GM21528 (cell line): ENCODE measurements at regions not wholly inside any gene's neighbourhood (a gene's known extent, or its start where the extent isn't known, plus 50 kb on each side); places are given as distances from the start of the nearest gene placed in this dataset.

Source experiments
- ATAC-seq: cut with Tn5 transposase; IDR thresholded peaks from one replicate; pipeline ENCODE4 v1.9.1; 2021; ENCODE audit warnings: mild to moderate bottlenecking, moderate library complexity; ENCODE audit not compliant: unreplicated experiment, low FRiP score

DNA sequence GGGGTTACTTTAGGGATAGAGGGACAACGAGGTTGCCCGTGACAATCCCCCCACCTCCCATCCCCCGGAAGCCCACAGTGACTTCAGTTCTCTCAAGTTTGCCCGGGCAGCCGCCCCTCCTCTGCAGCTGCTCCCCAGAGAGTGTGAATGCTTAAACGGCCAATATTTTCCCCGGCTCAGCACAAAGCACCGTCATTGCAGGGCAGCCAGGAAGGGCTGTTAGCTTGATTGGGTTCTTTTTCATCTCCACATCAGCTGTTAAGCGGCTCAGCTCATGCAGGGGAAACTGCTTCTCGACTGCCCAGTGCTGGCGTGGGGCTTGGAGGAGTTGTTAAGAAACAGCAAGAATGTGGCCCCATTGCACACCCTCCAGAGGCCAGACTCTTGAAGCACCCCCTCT lies 120.5 kb upstream of the NCOR2 start:
- ATAC-seq = no peak

DNA sequence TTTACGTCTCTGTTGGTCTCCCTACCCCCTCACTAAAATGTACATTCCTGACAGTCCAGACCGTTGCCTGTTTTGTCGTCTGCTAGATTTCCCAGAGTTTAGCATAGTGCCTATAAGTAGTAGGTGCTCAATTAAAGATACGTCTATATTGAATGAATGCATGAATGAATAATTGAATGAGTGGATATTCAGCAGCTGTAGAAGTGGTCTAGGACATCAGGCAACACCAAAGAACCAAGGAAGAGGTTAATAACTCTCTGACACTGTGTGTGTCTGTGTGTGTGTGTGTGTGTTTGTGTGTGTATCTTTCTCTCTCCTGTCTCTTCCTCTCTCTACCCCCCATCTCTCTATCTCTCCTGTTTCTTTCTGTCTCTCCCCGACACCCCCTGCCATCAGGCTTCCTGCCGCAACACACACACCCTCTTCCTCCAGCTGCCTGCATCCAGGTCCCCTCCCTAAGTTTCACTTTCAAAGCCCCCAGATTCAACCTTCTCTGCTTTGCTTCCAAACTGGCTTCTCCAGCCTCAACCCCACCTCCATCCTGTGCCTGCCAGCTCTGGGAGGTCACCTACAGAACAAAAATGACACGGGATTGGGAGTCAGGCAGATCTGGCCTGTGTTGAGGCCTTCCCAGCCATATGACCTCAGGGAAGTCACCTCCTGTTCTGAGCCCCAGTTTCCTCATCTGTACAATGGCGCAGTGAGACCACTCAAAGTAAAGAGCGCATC lies 119.9 kb upstream of the NCOR2 start:
- ATAC-seq = no peak

DNA sequence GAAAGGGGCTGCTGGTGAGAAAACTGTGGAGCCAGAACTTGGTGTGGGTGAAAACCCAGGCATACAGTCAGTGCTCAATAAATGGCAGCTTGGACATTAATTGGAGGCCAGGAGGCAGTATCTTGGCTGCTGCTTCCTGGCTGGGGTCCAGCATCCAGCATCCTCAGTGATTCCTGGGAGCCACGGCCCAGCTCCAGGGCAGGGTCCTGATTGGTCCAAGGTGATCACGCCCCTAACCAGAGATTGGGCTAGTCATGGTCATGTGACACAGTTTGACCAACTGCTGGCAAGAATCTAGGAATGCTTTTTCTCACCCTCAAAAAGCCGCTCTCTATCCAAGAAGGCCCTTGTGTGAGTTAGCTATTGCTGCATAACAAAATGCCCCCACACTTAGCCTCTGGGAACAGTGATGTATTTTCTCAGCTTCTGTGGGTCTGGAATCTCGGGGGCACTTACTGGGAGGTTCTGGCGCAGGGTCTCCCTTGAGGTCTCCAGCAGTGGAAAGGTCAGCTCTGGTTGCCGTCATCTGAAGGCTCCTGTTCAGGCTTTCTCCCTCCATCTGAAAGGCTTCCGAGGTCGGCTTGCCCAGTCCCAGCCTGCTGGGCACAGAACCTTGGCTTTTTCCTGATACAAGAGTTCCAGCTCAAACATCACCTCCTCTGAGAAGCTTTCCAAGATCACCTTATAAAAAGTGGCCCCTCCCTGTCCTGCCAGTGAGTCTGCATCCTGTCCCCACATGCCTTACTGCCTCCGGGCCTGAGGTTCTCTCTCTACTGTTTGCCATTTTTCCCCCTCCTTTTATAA lies 119.2 kb upstream of the NCOR2 start:
- no peak for ATAC-seq

DNA sequence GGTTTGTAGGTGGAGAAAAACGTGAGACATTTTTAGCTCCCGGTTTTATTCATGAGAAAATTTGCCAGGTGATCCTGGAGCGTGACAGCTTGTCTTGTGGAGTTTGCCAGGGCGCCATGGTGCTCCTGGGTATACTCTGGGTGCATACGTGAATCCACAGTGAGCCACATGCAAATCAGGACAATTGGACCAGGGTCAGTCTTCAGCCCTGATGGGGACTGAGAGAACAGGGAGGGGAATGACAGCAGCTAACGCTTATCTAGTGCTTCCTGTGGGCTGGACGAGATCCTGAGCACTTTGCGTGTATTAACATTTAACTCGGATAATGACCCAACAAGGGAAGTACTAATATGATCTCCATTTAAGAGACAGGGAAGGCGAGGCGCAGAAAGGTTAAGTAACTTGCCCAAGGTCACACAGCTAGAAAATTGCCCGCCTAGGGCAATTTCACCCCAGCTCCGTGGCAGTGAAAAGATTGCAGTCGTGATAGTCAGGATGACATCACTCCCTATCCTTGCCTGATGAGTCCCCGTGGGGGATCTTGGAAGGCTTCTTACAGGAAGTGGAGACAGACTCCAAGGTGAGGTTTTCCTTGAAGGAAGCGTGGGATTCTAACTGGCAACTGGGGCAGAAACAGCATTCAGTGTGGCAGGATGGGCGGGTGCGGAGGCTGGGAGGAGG lies 118.4 kb upstream of the NCOR2 start:
- ATAC-seq = no peak

DNA sequence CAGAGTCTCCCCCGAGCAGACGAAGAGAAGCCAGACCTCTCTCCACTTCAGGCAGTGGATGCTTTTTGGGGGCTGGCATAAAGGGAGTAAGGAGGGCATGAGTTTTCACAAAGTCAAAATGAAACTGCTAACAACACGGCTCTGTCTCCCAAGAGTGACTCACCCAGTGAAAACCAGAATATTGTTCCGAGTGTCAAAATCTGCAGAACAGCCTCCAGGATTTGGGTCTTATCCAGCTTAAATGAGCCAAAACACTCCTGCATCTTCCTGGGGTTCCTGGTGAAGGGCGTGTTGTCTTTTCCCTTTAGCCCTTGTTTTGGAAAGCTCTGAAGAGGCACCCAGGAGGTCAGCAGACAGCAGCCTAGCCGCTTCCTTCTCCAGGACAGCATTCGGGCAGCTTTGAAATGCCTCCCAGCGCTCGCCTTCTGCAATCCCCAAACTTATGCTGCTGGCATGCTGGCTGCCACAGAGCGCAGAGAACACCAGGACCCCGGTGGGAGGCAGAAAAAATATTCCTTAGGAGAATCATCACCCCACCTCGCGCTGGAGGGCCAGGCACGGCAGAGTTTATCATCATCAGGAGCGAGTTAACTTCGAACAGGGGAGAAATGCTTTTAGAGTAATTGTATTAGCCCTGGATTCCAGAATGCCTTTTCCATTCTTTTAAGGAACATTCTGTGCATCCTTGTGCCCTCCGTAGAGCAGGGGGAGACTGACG lies 117.7 kb upstream of the NCOR2 start:
- no peak for ATAC-seq

DNA sequence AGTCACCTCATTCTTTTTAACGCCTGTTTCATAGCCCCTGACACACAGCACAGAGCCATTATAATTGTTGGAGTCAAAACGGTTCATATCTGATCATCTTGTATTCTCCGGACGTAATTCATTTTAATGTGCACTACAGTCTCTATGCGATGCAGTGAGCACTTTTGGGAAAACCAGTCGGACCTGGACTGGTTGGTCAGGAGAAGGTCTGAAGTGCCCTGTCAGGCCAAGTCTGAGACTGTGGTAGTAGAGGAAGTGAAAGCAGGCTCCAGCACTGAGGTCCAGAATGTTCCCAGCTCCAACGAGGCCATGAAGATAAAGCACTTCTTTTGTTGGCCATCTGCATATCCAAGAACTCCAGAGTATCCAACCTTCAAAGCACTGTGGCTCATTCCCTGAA lies 117.1 kb upstream of the NCOR2 start:
- ATAC-seq = no peak

DNA sequence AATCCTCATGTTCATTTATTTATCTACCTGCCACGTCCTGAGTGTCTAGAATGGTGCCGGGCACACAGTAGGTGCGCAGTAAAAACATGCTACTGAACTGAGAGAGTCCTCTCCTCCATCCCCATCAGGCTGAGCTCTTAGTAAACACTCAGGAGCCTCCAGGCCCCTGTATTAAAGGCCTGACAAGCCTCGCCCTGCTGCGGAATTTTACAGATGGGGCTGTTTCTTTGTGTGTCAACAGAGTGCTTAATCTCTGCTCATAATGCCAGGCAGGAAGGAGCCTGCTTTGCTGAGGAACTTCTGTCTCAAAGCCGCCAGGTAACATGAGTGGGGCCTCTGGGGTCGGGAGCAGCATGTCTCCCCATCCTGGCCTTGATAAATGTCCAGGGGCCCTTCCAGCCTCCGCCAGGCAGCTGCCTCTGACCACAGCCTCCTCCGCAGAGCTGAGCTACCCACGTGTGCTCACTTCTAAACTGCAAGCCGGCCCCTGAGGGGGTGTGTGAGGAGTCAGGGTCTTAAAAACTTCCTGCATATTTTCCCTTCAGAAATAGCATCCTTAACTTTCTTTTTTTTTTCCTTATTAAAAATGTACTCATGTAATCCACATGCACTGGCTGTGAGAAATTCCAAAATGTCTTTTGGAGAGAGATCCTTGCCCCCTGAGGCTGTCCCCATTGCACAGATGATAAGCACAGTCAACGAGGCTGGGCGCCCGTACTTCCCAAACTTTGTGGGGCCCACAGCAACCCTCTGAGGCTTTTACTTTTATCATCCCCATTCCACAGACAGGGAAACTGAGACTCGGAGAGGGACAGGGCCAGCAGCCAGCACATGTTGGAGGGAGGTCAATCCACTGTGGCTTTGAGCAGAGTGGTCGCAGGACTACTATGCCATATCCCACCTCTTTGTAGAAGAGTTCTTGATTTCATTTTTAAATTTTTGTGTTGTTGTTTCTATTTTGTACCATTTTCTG lies 116.0 kb upstream of the NCOR2 start:
- no peak for ATAC-seq

DNA sequence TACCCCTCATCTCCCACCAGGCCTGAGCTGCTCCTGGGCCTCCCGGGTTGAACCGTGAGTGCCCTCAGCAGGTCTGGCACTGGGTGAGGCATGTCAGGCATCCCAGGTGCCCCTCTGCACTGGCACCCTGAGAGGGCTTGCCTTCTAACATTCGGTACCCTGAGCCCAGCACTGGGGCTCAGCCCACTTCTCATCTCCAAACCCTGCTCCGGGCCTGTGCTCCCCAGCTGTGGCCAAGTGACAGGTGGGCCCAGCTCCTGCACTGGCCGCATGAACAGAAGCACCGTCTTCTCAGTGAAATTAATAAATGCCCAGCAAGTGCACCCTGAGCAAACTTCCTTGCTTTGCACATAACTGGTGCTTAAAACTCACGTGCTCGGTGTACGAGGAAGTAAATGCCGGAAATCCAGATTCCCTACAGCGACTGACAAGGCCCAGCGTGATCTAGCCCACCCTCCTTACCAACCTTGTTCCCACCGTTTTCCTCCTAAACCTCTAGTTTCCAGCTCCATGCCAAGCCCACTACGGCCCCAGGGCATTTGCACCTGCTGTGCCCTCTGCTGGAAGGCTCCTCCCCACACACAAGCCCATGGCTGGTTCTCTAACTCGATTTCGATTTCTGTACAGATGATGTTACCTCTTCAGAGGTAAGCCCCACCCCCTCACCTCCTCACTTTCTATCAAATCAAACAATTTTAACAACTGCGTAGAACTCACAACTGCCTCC lies 115.2 kb upstream of the NCOR2 start:
- no peak for ATAC-seq

DNA sequence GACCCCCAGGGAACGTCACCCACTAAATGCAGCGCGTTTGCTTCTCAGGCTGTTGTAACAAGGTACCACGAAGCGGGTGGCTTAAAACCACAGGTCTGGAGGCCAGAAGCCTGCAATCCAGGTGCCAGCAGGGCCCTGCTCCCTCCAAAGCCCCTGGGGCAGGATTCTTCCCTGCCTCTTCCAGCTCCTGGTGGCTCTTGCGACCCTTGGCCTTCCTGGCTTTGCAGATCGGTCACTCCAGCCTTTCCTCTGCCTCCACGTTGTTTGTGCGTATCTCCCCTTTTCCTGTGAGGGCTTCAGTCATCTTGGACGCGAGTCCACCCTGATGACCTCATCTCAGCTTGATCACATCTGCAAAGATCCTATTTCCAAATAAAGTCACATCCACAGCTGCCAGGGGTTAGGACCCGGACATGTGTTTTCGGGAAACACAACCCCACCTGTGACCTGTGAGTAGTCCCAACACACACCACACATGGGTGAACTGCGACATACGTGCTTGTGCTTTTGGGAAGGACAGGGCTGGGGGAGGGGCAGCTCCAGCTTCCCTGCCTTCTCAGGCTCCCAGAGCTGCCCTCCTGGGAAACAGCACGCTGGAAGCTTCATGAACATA lies 114.5 kb upstream of the NCOR2 start:
- no peak for ATAC-seq

DNA sequence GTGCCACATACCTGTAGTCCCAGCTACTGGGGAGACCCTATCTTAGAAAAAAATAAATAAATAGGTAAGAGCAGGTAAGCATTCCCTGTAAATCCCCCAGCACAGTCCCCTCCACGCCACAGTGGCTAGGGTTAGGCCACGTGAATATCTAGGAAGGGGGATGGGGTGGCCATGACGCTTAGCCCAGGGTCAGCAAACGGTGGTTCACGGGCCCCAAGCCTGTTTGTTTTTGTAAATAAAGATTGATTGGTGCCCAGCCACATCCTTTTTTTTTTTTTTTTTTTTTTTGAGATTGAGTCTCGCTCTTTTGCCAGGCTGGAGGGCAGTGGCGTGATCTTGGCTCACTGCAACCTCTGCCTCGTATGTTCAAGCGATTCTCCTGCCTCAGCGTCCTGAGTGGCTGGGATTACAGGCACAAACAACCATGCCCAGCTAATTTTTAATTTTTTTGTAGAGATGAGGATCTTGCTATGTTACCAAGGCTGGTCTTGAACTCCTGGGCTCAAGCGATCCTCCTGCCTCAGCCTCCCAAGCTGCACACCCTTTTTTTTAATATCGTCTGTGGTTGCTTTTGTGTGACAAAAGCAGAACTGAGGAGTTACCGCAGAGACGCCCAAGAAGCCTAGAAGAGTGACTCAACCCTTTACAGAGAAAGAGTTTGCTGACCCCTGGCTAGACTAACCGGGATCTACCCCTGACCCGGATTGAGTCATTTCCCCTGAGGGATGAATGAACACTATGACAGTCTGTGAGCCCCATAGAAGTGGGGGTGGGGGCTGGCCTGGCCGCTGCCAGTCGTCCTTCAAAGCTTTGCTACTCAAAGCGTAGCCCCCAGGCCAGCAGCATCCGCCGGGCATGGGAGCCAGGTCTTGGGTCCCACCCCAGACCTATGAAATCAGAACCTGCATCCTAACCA lies 113.7 kb upstream of the NCOR2 start:
- no peak for ATAC-seq

DNA sequence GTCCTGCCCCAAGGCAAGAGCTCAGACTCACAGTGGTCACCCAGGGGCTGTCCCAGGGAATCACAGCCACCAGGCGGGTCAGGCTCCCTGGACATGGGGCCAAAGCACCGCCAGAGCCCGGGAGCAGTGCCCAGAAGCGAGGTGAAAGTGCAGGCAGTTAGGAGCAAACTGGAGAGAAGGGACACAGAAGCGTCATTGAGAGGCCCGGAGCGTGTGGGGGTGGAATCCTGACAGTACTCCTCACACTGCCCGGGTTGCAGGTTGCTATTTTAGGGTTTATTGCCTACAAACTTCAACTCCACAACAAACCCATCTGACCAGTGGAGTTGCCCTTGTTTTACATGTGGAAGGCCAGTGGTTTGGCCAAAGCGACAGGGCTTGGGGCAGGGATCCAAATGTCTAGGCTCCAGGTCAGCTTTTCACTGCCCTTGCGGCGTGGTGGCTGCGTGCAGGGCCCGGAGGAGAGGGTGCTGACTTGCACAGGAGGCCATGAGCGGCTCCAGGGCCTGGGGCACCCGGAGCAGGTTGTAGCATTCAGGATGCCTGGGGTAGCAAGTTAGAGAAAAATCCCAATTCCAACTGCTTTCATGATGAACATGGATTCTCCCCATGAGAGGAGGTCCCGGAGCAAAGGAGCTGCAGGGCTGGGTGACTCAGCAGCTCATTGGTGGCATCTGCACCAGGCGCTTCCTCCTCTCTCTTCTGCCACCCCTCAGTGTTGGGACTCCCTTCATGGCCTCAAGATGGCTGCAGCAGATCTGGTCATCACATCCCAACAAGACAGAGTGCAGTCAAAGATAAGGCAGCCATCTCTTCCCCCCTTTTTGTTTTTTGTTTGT lies 112.3 kb upstream of the NCOR2 start:
- no peak for ATAC-seq

DNA sequence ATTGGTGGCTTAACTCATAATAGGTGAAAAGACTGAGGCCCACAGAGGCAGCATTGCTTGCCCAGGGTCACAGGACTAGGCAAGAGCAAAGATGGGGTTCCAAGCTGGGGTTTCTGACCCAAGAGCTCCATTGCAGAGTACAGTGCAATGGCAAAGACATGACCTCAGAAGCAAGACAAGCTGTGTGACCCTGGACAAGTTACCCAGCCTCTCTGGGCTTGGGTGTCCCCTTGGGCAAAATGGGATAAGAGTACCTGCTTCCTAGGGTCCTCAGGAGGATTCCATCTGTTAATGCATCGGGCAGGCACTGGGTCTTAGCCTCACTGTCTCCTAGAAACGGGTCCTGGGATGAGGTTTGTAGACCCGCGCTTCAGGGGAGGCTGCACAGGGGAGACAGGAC lies 111.6 kb upstream of the NCOR2 start:
- no peak for ATAC-seq

DNA sequence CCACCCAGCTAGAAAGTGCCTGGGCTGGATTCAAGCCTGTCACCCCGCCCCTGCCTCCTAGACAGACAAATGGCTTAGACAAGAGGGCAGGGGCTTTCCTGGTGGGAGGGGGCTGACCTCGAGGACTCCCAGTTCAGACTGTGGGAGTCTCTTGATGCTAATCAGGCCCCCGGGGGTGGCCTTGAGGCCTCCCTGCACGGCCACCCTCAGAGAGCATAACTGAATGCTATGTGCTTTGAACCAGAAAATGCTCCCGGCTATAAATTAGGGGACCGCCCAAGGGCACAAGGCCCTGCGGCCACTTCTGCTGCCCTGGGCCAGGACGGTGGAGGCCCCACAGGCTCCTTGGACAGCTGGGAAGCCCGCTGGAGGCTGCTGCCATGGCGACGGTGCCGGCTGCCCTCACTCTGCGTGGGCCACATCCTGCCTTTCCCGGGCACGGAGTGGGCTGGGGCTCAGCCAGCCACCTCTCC lies 111.0 kb upstream of the NCOR2 start:
- ATAC-seq = no peak

DNA sequence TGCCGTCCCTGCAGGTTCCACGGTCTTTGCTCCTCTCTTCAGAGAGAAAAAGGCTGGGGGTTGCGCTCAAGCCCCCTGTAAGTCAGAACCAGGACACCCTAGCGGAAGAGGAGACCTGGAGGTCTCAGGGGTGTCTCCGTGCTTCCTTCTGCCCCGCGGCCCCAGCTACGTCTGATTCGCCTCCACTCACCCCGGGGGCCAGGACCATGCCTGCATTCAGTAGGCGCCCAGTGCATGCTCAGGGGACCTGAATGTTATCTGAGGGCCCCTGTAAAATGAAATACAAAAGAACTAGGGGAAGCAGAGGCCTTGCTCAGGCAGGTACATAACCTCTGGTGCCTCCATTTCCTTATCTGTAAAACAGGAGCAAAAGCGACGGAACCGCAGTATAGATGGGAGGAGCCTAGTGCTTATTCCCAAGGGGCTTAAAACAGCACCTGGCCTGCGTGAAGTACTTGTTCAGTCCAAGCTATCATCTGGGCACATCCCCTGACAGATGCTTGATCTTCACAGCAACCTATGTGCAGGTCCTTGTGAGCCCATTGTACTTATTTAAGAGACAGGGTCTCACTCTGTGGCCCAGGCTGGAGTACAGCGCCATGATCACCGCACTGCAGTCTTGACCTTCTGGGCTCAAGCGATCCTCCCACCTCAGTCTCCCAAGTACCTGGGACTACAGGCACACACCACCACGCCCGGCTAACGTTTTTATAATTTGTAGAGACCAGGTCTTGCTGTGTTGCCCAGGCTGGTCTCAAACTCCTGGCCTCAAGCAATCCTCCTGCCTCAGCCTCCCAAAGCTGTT lies 110.3 kb upstream of the NCOR2 start:
- ATAC-seq = no peak

DNA sequence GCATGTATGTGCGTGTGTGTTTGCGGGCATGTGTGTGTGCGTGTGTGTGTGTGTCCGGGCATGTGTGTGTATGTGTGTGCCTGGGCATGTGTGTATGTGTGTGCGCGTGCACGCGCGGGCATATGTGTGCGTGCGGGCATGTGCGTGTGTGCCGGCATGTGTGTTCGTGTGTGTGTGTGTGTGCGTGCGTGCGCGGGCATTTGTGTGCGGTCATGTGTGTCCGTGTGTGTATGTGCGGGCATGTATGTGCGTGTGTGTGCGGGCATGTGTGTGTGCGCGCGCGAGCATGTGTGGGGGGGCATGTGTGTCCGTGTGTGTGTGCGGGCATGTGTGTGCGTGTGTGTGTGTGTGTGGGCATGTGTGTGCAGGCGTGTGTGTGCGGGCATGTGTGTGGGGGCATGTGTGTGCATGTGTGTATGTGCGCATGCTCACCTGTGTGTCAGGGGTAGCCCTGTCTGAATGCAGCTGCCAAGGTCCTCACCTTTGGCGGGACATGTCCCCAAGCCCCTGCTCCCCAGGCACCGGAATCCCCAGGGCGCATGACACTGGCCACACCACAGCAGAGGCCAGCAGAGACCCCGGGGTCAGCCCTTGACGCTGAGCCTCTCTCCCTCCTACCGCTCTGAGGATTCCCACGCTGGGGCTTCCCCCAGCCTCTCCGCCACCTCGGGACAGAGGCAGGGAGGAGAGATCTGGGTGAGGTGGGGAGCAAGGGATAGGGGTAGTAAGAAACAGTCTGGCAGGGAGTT lies 109.5 kb upstream of the NCOR2 start:
- ATAC-seq = no peak
